ENCODE measurements at regions not wholly inside any gene's neighbourhood (a gene's known extent, or its start where the extent isn't known, plus 50 kb on each side); places are given as distances from the start of the nearest gene placed in this dataset.

DNA sequence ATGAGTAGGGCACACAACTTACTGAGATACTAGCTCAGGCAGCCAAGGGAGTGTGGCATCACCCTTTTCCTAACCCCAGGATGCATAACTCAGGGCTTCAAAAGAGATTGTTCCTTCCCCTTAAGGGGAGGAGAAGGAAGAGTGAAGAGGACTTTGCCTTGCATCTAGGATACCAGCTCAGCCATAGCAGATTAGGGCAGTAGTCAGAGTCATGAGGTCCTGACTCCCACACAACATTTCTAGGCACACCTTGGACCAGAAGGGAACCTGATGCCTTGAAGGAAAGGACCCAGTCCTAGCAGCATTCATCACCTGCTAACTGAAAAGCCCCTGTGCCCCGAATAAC, 1433.2 kb upstream of the TMEFF2 start:
- TF ChIP-seq, protein P1, sequence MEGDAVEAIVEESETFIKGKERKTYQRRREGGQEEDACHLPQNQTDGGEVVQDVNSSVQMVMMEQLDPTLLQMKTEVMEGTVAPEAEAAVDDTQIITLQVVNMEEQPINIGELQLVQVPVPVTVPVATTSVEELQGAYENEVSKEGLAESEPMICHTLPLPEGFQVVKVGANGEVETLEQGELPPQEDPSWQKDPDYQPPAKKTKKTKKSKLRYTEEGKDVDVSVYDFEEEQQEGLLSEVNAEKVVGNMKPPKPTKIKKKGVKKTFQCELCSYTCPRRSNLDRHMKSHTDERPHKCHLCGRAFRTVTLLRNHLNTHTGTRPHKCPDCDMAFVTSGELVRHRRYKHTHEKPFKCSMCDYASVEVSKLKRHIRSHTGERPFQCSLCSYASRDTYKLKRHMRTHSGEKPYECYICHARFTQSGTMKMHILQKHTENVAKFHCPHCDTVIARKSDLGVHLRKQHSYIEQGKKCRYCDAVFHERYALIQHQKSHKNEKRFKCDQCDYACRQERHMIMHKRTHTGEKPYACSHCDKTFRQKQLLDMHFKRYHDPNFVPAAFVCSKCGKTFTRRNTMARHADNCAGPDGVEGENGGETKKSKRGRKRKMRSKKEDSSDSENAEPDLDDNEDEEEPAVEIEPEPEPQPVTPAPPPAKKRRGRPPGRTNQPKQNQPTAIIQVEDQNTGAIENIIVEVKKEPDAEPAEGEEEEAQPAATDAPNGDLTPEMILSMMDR (conservative IDR thresholded peaks at IDR 0.05; ENCODE audit: low read length): no peak
- no peak for TF ChIP-seq EZH2phosphoT487 (IDR thresholded peaks at IDR 0.05; ENCODE audit: borderline replicate concordance)
